IMR-90 (cell line): ENCODE measurements at regions not wholly inside any gene's neighbourhood (a gene's known extent, or its start where the extent isn't known, plus 50 kb on each side); places are given as distances from the start of the nearest gene placed in this dataset.
A peak's percentile ranks its signal among the peaks of the same experiment; 100 is the strongest.

Experiments used
- ATAC-seq: fragments of 200-7000 bp; cut with Tn5 transposase; 2 replicates; pipeline ENCODE4 v1.9.1; 2020; ENCODE audit warnings: low read depth, mild to moderate bottlenecking, moderate library complexity
- BruUV-seq: library from RNA; stranded (reverse); fragments of 400-500 nt; replicated peaks from 2 replicates; lab custom pipeline; 2021; lab: Mats Ljungman, UMichigan
- CTCF ChIA-PET: fragments of 300-600 bp; formaldehyde crosslinking; extraction: SDS; loops from one replicate; lab custom pipeline; 2021; ENCODE audit warnings: antibody characterized with exemption; lab: Yijun Ruan, JAX
- POLR2A ChIA-PET: fragments of 300-600 bp; sonication (Branson Sonifier 250); formaldehyde crosslinking; loops from one replicate; lab custom pipeline; 2022; ENCODE audit warnings: antibody characterized with exemption; ENCODE audit not compliant: unreplicated experiment; lab: Charles Lee
- DNase-seq: peaks from one replicate; pipeline ENCODE4 v3.0.0; 2013
- H2AFZ ChIP-seq: replicated peaks from 2 replicates; pipeline ENCODE3; 2013; ENCODE audit warnings: low read length, mild to moderate bottlenecking; ENCODE audit not compliant: poor library complexity
- H2AK5ac ChIP-seq: 2 replicates; pipeline ENCODE4 v1.6.1; 2013; ENCODE audit warnings: low read depth, low read length, inconsistent platforms
- H2AK9ac ChIP-seq: replicated peaks from 2 replicates; pipeline ENCODE3; 2013; ENCODE audit warnings: mild to moderate bottlenecking, low read depth, low read length, moderate library complexity; ENCODE audit not compliant: poor library complexity
- H2BK120ac ChIP-seq: 2 replicates; pipeline ENCODE4 v1.6.1; 2013; ENCODE audit warnings: low read depth, low read length, inconsistent platforms
- H2BK15ac ChIP-seq: 3 replicates; pipeline ENCODE4 v1.6.1; 2013; ENCODE audit warnings: low read depth, low read length, inconsistent platforms
- H2BK20ac ChIP-seq: 2 replicates; pipeline ENCODE4 v1.6.1; 2013; ENCODE audit warnings: low read depth, mild to moderate bottlenecking, inconsistent platforms, low read length, moderate library complexity
- H2BK5ac ChIP-seq: 2 replicates; pipeline ENCODE4 v1.6.1; 2013; ENCODE audit warnings: mild to moderate bottlenecking, low read depth, low read length, inconsistent platforms; ENCODE audit not compliant: poor library complexity, severe bottlenecking
- H3K14ac ChIP-seq: replicated peaks from 2 replicates; pipeline ENCODE4 v1.6.1; 2013; ENCODE audit warnings: low read depth, low read length, inconsistent platforms
- H3K18ac ChIP-seq: 2 replicates; pipeline ENCODE4 v1.6.1; 2013; ENCODE audit warnings: low read depth, low read length, control low read depth
- H3K23ac ChIP-seq: 2 replicates; pipeline ENCODE4 v1.6.1; 2013; ENCODE audit warnings: low read depth, low read length, inconsistent platforms
- H3K27ac ChIP-seq: 2 replicates; pipeline ENCODE4 v1.5.1; 2013; ENCODE audit warnings: mild to moderate bottlenecking, control low read depth, low read length; ENCODE audit not compliant: insufficient read depth
- H3K27me3 ChIP-seq: 2 replicates; pipeline ENCODE4 v1.6.1; 2013; ENCODE audit warnings: low read length; ENCODE audit not compliant: control insufficient read depth, insufficient read depth
- H3K36me3 ChIP-seq: 2 replicates; pipeline ENCODE4 v1.6.1; 2013; ENCODE audit warnings: low read length, mixed read lengths; ENCODE audit not compliant: control insufficient read depth, insufficient read depth
- H3K4ac ChIP-seq: 2 replicates; pipeline ENCODE4 v1.6.1; 2013; ENCODE audit warnings: low read depth, low read length, inconsistent platforms
- H3K4me1 ChIP-seq: 2 replicates; pipeline ENCODE4 v1.6.1; 2013; ENCODE audit warnings: low read length, mixed read lengths; ENCODE audit not compliant: control insufficient read depth, insufficient read depth
- H3K4me2 ChIP-seq: 2 replicates; pipeline ENCODE4 v1.6.1; 2013; ENCODE audit warnings: low read depth, mild to moderate bottlenecking, control low read depth, low read length, moderate library complexity
- H3K4me3 ChIP-seq: 2 replicates; pipeline ENCODE4 v1.5.1; 2013; ENCODE audit warnings: low read depth, mild to moderate bottlenecking, control low read depth, low read length, moderate library complexity; ENCODE audit not compliant: insufficient read depth
- H3K56ac ChIP-seq: 2 replicates; pipeline ENCODE4 v1.6.1; 2013; ENCODE audit warnings: low read length, inconsistent platforms; ENCODE audit not compliant: insufficient read depth; ENCODE audit errors: extremely low read depth
- H3K79me1 ChIP-seq, 2 experiments: 2 replicates each; pipeline ENCODE4 v1.6.1; 2013; ENCODE audit warnings: low read length in 2 of 2, inconsistent platforms in 1 of 2, low read depth in 1 of 2
- H3K9ac ChIP-seq: 2 replicates; pipeline ENCODE4 v1.6.1; 2013; ENCODE audit warnings: low read depth, low read length, control low read depth
- H3K9me1 ChIP-seq: 2 replicates; pipeline ENCODE4 v1.6.1; 2013; ENCODE audit warnings: low read length, inconsistent platforms; ENCODE audit not compliant: insufficient read depth
- H3K9me3 ChIP-seq: 2 replicates; pipeline ENCODE4 v1.6.1; 2013; ENCODE audit warnings: low read length; ENCODE audit not compliant: control insufficient read depth, insufficient read depth
- H4K20me1 ChIP-seq: 2 replicates; pipeline ENCODE4 v1.6.1; 2013; ENCODE audit warnings: low read length, inconsistent platforms; ENCODE audit not compliant: insufficient read depth
- H4K5ac ChIP-seq: 2 replicates; pipeline ENCODE4 v1.6.1; 2013; ENCODE audit warnings: mild to moderate bottlenecking, low read depth, low read length, control low read depth
- H4K8ac ChIP-seq, 2 experiments: 2 replicates each; pipeline ENCODE4 v1.6.1; 2013; ENCODE audit warnings: low read depth in 2 of 2, low read length in 2 of 2, control low read depth in 1 of 2, inconsistent platforms in 1 of 2
- H4K91ac ChIP-seq: 2 replicates; pipeline ENCODE4 v1.6.1; 2013; ENCODE audit warnings: low read depth, low read length, inconsistent platforms; ENCODE audit not compliant: insufficient read depth
- CEBPB ChIP-seq: IDR thresholded peaks from 2 replicates; pipeline ENCODE4 v1.6.1; 2012; ENCODE audit warnings: low read depth, low read length, improper control_type of control experiment
- CHD1 ChIP-seq: IDR thresholded peaks from 2 replicates; pipeline ENCODE4 v1.6.1; 2012; ENCODE audit warnings: low read depth, low read length, improper control_type of control experiment
- CTCF ChIP-seq: conservative IDR thresholded peaks from 2 replicates; pipeline ENCODE4 v1.5.1; 2012; ENCODE audit warnings: mild to moderate bottlenecking, low read depth, low read length, improper control_type of control experiment
- ELK1 ChIP-seq: fragments of 150-350 bp; IDR thresholded peaks from 2 replicates; pipeline ENCODE4 v1.6.1; 2016; ENCODE audit warnings: low read depth, mild to moderate bottlenecking, low read length, moderate library complexity, borderline replicate concordance
- FOS ChIP-seq: fragments of 150-350 bp; IDR thresholded peaks from 2 replicates; pipeline ENCODE4 v1.6.1; 2016; ENCODE audit warnings: low read depth, low read length
- MAFK ChIP-seq: IDR thresholded peaks from 2 replicates; pipeline ENCODE4 v1.6.1; 2012; ENCODE audit warnings: low read depth, low read length, improper control_type of control experiment
- POLR2A ChIP-seq: IDR thresholded peaks from 2 replicates; pipeline ENCODE4 v1.6.1; 2012; ENCODE audit warnings: mild to moderate bottlenecking, low read depth, low read length
- RAD21 ChIP-seq: IDR thresholded peaks from 2 replicates; pipeline ENCODE4 v1.6.1; 2012; ENCODE audit warnings: low read length, improper control_type of control experiment
- RFX5 ChIP-seq: IDR thresholded peaks from 2 replicates; pipeline ENCODE4 v1.8.0; 2012; ENCODE audit warnings: low read depth, mild to moderate bottlenecking, low read length, moderate library complexity
- USF2 ChIP-seq: fragments of 150-350 bp; IDR thresholded peaks from 2 replicates; pipeline ENCODE4 v1.6.1; 2017; ENCODE audit warnings: mild to moderate bottlenecking, antibody characterized with exemption, low read length, low read depth
- WGBS, 2 experiments: methylation state at CpG; one replicate each; pipeline versions ENCODE4 v1.1.5 to v1.1.7; 2013; ENCODE audit warnings: missing lambda C conversion rate in 2 of 2; ENCODE audit not compliant: insufficient read length in 1 of 2; ENCODE audit errors: extremely low coverage in 2 of 2; 5-methylcytosine and 5-hydroxymethylcytosine counted together
- dilution Hi-C: fragments of 300-500 bp; cut with HindIII; formaldehyde crosslinking; loops from one replicate; pipeline ENCODE4 v1.14.3; 2018; ENCODE audit warnings: low sequenced_read_pairs; ENCODE audit not compliant: unreplicated experiment
- in situ Hi-C: fragments of 300-500 bp; cut with MboI; formaldehyde crosslinking; loops from 3 replicates; pipeline ENCODE4 v1.14.3; 2019; ENCODE audit warnings: low sequenced_read_pairs, inconsistent platforms, mixed read lengths
- intact Hi-C: fragments of 100-400 bp; cut with micrococcal nuclease; formaldehyde crosslinking; loops from 2 replicates; pipeline ENCODE4 v1.10.0; 2022

GRCh38 chr3:117606866-117607265, 897.3 kb downstream of the TUSC7 start:
- Histone ChIP-seq H2BK15ac (no peak overlapping the region), H3K14ac (no peak overlapping the region), H3K27ac (no peak overlapping the region), H4K8ac (no peak overlapping the region), H3K4me1 (no peaks in the 10 kb centered on the region; the same call in 1 of the 2 replicates), H3K4ac (no peak overlapping the region), H3K9me1 (no peaks in the 10 kb centered on the region), H4K20me1 (no peaks in the 10 kb centered on the region), H2BK120ac (no peak overlapping the region), H3K9ac (no peak overlapping the region), H2AK9ac (no peak overlapping the region), H3K9me3 (no peaks in the 10 kb centered on the region), H3K23ac (no peak overlapping the region), H3K18ac (no peak overlapping the region), H3K56ac (no peak overlapping the region), H3K36me3 (no peaks in the 10 kb centered on the region), H2BK5ac (no peak overlapping the region), H3K4me3 (no peak overlapping the region), H2BK20ac (no peak overlapping the region), H3K4me2 (no peak overlapping the region), H2AK5ac (no peak overlapping the region), H4K91ac (no peak overlapping the region), H4K5ac (no peak overlapping the region), H3K27me3 (no peaks in the 10 kb centered on the region), H3K79me1 (no peaks in the 10 kb centered on the region), H2AFZ (no peak overlapping the region)
- WGBS, 2 experiments: no CpG with 5 or more reads among the region's 2 CpGs
- TF ChIP-seq CHD1 (no peak), CTCF (no peak), RFX5 (no peak), ELK1 (no peak), FOS (no peak), USF2 (no peak), RAD21 (no peak), CEBPB (no peak), MAFK (no peak), POLR2A (no peak)
- DNase-seq (no peak), ATAC-seq (peak; percentile 32; the same call in 1 of the 2 replicates)
- no TSS peak for BruUV-seq
- intact Hi-C loops (no loop called here), dilution Hi-C loops (no loop called here), in situ Hi-C loops (no loop called here)
- CTCF ChIA-PET: interaction anchor here (1.2 to 1.4 kb wide), 2 partner anchors 13 to 61 kb away, joined by 4 to 5 read pairs; no protein-coding TSS in a partner anchor
- POLR2A ChIA-PET: no interaction called here
